DND-41 (cell line): ENCODE measurements at regions not wholly inside any gene's neighbourhood (a gene's known extent, or its start where the extent isn't known, plus 50 kb on each side); places are given as distances from the start of the nearest gene placed in this dataset.

Experiments
- ATAC-seq: fragments of 200-7000 bp; cut with Tn5 transposase; 3 replicates; pipeline ENCODE4 v1.9.1; 2021; ENCODE audit warnings: low read depth; ENCODE audit not compliant: insufficient read depth
- DNase-seq: peaks from one replicate; pipeline ENCODE4 v3.0.0-alpha.2; 2020
- H2AFZ ChIP-seq: 2 replicates; pipeline ENCODE4 v1.6.0; 2012; ENCODE audit warnings: low read depth, low read length
- H3K27ac ChIP-seq: 2 replicates; pipeline ENCODE4 v1.5.1; 2012; ENCODE audit warnings: low read length, inconsistent platforms
- H3K27me3 ChIP-seq: fragments of 200-600 bp; sonication (generic); 2 replicates; pipeline ENCODE4 v1.6.0; 2012; ENCODE audit warnings: low read length, mild to moderate bottlenecking, inconsistent platforms; ENCODE audit not compliant: insufficient read depth, poor library complexity
- H3K36me3 ChIP-seq: 2 replicates; pipeline ENCODE4 v1.5.1; 2012; ENCODE audit warnings: low read length, inconsistent platforms; ENCODE audit not compliant: insufficient read depth
- H3K4me1 ChIP-seq: 2 replicates; pipeline ENCODE4 v1.5.1; 2012; ENCODE audit warnings: mild to moderate bottlenecking, low read length; ENCODE audit not compliant: insufficient read depth
- H3K4me2 ChIP-seq: 2 replicates; pipeline ENCODE4 v1.6.0; 2012; ENCODE audit warnings: mild to moderate bottlenecking, moderate library complexity, low read length, inconsistent platforms; ENCODE audit not compliant: insufficient read depth
- H3K4me3 ChIP-seq, 2 experiments: fragments of 200-600 bp in 1 of 2; shearing (Covaris generic) in 1 of 2; 2 replicates each; pipeline ENCODE4 v1.5.1; 2012 to 2016; ENCODE audit warnings: inconsistent platforms in 2 of 2, low read length in 2 of 2, mild to moderate bottlenecking in 2 of 2, low read depth in 1 of 2, moderate library complexity in 1 of 2
- H3K79me2 ChIP-seq: 2 replicates; pipeline ENCODE4 v1.6.0; 2012; ENCODE audit warnings: low read length, inconsistent platforms; ENCODE audit not compliant: insufficient read depth
- H3K9ac ChIP-seq: 2 replicates; pipeline ENCODE4 v1.6.0; 2012; ENCODE audit warnings: low read depth, mild to moderate bottlenecking, inconsistent platforms, low read length, moderate library complexity
- H3K9me3 ChIP-seq: 2 replicates; pipeline ENCODE4 v1.5.1; 2012; ENCODE audit warnings: low read length, moderate library complexity, mild to moderate bottlenecking, inconsistent platforms; ENCODE audit not compliant: insufficient read depth, severe bottlenecking
- H4K20me1 ChIP-seq: 2 replicates; pipeline ENCODE4 v1.6.0; 2012; ENCODE audit warnings: low read length; ENCODE audit not compliant: insufficient read depth
- EZH2 ChIP-seq: IDR thresholded peaks from 3 replicates; pipeline ENCODE4 v1.6.1; 2012; ENCODE audit warnings: borderline replicate concordance, low read depth, mild to moderate bottlenecking, moderate library complexity, low read length, inconsistent platforms; ENCODE audit not compliant: severe bottlenecking
- TF ChIP-seq, protein P1 (sequence below): IDR thresholded peaks from 2 replicates; pipeline ENCODE4 v1.5.1; 2012; ENCODE audit warnings: borderline replicate concordance, low read length, moderate library complexity, mild to moderate bottlenecking; ENCODE audit not compliant: poor library complexity, severe bottlenecking; ENCODE audit errors: extremely low read depth

DNA sequence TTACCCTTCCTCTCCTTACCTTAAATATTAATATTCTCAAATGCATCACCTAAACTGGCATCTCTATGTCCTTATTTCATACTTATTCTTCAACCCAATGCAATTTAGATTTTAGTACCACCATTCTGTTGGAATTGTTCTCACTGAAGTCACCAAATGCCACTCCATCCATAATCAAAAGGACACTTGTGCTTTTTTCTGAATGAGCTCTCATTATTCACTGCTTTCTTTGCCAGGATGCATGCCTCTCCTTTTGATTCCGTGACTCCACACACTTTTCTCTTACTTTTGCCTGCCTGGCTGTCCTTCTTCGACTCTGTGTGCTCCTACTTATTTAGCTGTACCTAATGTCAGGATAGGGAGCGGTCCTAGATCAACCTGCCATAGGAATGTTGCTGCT is 633.1 kb upstream of the BOD1L1 start:
- ATAC-seq = no peak
- Histone ChIP-seq H2AFZ (no peak overlapping the region), H3K27ac (no peak overlapping the region), H3K4me3 (no peak overlapping the region), H3K36me3 (no peaks in the 10 kb centered on the region), H4K20me1 (no peaks in the 10 kb centered on the region), H3K4me2 (no peak overlapping the region), H3K9me3 (no peaks in the 10 kb centered on the region), H3K27me3 (no peaks in the 10 kb centered on the region), H3K9ac (no peak overlapping the region), H3K4me1 (no peaks in the 10 kb centered on the region), H3K79me2 (no peaks in the 10 kb centered on the region)
- DNase-seq = no peak
- TF ChIP-seq, protein P1, sequence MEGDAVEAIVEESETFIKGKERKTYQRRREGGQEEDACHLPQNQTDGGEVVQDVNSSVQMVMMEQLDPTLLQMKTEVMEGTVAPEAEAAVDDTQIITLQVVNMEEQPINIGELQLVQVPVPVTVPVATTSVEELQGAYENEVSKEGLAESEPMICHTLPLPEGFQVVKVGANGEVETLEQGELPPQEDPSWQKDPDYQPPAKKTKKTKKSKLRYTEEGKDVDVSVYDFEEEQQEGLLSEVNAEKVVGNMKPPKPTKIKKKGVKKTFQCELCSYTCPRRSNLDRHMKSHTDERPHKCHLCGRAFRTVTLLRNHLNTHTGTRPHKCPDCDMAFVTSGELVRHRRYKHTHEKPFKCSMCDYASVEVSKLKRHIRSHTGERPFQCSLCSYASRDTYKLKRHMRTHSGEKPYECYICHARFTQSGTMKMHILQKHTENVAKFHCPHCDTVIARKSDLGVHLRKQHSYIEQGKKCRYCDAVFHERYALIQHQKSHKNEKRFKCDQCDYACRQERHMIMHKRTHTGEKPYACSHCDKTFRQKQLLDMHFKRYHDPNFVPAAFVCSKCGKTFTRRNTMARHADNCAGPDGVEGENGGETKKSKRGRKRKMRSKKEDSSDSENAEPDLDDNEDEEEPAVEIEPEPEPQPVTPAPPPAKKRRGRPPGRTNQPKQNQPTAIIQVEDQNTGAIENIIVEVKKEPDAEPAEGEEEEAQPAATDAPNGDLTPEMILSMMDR = no peak
- TF ChIP-seq EZH2 = no peak

GRCh38 chr4:14262221-14262620 is 634.7 kb upstream of the BOD1L1 start:
- no peak overlapping the region for H3K4me3 ChIP-seq
- H3K27me3 ChIP-seq = no peaks in the 10 kb centered on the region
- H3K4me1 ChIP-seq = no peaks in the 10 kb centered on the region
- H3K9me3 ChIP-seq = no peaks in the 10 kb centered on the region
- H3K9ac ChIP-seq = no peak overlapping the region
- H3K79me2 ChIP-seq = no peaks in the 10 kb centered on the region
- no peak overlapping the region for H3K4me2 ChIP-seq
- TF ChIP-seq, protein P1 = no peak
- no peak for TF ChIP-seq EZH2
- no peak for DNase-seq
- no peaks in the 10 kb centered on the region for H3K36me3 ChIP-seq
- H2AFZ ChIP-seq = no peak overlapping the region
- no peaks in the 10 kb centered on the region for H4K20me1 ChIP-seq
- H3K27ac ChIP-seq = no peak overlapping the region
- no peak for ATAC-seq

DNA sequence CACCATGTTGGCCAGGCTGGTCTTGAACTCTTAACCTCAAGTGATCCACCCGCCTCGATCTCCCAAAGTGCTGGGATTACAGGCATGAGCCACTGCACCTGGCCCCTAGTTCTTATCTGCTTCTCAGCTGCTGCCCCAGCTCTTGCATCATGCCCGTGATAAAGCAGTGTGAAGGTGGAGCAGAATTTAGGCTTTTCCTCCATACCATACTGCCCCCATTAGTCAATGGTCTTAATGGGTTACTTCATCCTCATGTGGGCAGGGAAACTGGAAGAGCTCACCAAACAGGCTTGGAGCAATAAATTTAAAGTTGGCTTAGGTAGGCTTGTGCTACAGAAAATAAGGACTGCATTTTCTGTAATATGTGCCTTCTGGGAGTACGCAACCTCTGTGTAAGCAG is 636.9 kb upstream of the BOD1L1 start:
- no peak overlapping the region for H3K9ac ChIP-seq
- H3K4me2 ChIP-seq = no peak overlapping the region
- no peaks in the 10 kb centered on the region for H4K20me1 ChIP-seq
- H3K9me3 ChIP-seq = no peaks in the 10 kb centered on the region
- no peaks in the 10 kb centered on the region for H3K4me1 ChIP-seq
- no peaks in the 10 kb centered on the region for H3K79me2 ChIP-seq
- H2AFZ ChIP-seq = no peak overlapping the region
- H3K4me3 ChIP-seq = no peak overlapping the region
- DNase-seq (no peak), ATAC-seq (no peak)
- H3K36me3 ChIP-seq = no peaks in the 10 kb centered on the region
- TF ChIP-seq EZH2 = no peak
- H3K27me3 ChIP-seq = no peaks in the 10 kb centered on the region
- no peak overlapping the region for H3K27ac ChIP-seq

DNA sequence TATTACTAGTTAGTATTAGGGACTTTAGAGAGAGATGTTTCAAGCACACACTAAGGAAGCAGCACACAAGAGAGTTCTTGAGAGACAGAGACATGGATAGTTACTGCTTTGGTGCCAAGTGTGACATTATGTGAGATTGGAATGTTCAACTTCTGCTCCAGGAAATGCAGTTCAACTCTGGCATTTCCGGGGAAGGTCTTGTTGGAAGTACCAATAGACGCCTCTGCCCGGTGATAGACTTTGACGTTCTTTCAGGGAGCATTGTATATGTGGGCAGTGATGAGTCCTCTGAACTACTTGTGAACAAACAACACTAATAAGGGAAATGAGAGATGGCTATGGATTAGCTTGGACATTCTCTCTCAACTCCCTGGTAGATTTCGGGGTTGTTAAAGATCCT is 638.1 kb upstream of the BOD1L1 start:
- H3K36me3 ChIP-seq = no peaks in the 10 kb centered on the region
- DNase-seq = no peak
- no peak for ATAC-seq
- no peak overlapping the region for H3K9ac ChIP-seq
- H3K4me1 ChIP-seq = no peaks in the 10 kb centered on the region
- no peaks in the 10 kb centered on the region for H3K79me2 ChIP-seq
- no peaks in the 10 kb centered on the region for H4K20me1 ChIP-seq
- H2AFZ ChIP-seq = no peak overlapping the region
- no peaks in the 10 kb centered on the region for H3K27me3 ChIP-seq
- no peak overlapping the region for H3K4me2 ChIP-seq
- no peak overlapping the region for H3K4me3 ChIP-seq
- no peak for TF ChIP-seq EZH2
- H3K27ac ChIP-seq = no peak overlapping the region
- H3K9me3 ChIP-seq = no peaks in the 10 kb centered on the region
